Activated naive CD4-positive, alpha-beta T cell treated with anti-CD3 and anti-CD28 coated beads for 36 hours (primary cell): ENCODE measurements at regions not wholly inside any gene's neighbourhood (a gene's known extent, or its start where the extent isn't known, plus 50 kb on each side); places are given as distances from the start of the nearest gene placed in this dataset.

ENCODE experiments used
- CTCF ChIA-PET: fragments of 350-600 bp; sonication (Branson Sonifier 250); formaldehyde crosslinking; loops from one replicate; lab custom pipeline; 2021; ENCODE audit warnings: antibody characterized with exemption; lab: Charles Lee
- DNase-seq: peaks from one replicate; pipeline ENCODE4 v3.0.0-alpha.2; 2020
- H3K27ac Mint-ChIP-seq: one replicate; pipeline ENCODE4 v1.8.0; 2021; ENCODE audit warnings: mild to moderate bottlenecking, mixed read lengths
- H3K27me3 Mint-ChIP-seq: one replicate; pipeline ENCODE4 v1.8.0; 2021; ENCODE audit warnings: low read depth, mixed read lengths
- H3K36me3 Mint-ChIP-seq: one replicate; pipeline ENCODE4 v1.8.0; 2021; ENCODE audit warnings: low read depth, mixed read lengths
- H3K4me1 Mint-ChIP-seq: one replicate; pipeline ENCODE4 v1.8.0; 2021; ENCODE audit warnings: low read depth, mixed read lengths
- H3K4me3 Mint-ChIP-seq: one replicate; pipeline ENCODE4 v1.8.0; 2021; ENCODE audit warnings: mild to moderate bottlenecking, moderate library complexity, mixed read lengths
- H3K9me3 Mint-ChIP-seq: one replicate; pipeline ENCODE4 v1.8.0; 2021; ENCODE audit warnings: mixed read lengths
- intact Hi-C: fragments of 100-400 bp; cut with micrococcal nuclease; formaldehyde crosslinking; loops from one replicate; pipeline ENCODE4 v1.15.1; 2023

DNA sequence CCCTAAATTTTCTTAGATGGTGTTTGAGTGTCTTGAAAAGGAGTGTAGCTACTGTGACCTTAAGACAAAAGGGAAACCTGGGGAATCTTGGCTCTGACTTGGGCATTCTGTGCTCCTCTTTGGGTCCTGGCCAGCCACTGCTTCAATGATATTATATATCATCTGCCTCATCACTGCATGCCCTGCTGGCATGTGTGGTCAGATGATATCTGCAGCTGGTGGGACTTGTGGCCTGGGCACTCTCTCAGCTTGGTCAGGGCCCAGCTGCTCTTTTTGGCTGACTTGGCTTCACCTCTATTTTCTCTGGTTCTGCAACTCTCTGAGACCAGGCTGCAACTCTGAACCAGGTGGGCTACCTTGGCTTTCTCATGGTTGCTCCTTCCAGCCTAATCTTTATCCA is 446.1 kb upstream of the RARB start:
- Mint-ChIP-seq H3K4me3 (no peak overlapping the region), H3K27me3 (no peaks in the 10 kb centered on the region), H3K36me3 (no peaks in the 10 kb centered on the region), H3K4me1 (no peaks in the 10 kb centered on the region), H3K27ac (no peak overlapping the region), H3K9me3 (peaks cover 5% of the 10 kb centered on the region)
- CTCF ChIA-PET = no interaction called here
- no peak for DNase-seq
- intact Hi-C loops = no loop called here

DNA sequence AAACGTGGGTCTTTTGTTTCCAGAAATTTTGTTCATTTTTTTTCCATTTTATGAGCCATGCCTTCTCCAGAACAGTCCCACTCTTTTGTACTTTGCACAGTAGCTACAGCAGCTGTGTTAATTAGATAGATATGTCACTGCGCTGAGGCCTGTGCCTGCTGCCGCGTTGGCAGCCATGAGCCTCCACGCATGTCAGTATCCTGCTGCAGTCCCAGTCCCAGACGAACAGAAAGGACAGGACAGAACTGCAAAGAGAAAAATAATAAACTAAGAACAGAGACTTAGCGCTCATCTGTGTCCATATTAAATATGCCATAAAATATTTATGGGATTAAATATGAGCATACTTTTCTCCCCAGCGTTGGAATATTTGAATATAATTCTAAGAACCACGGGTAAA is 442.4 kb upstream of the RARB start:
- Mint-ChIP-seq H3K27me3 (no peaks in the 10 kb centered on the region), H3K9me3 (peaks cover 3% of the 10 kb centered on the region), H3K27ac (no peak overlapping the region), H3K4me1 (no peaks in the 10 kb centered on the region), H3K36me3 (no peaks in the 10 kb centered on the region), H3K4me3 (no peak overlapping the region)
- intact Hi-C loops = no loop called here
- CTCF ChIA-PET = interaction anchor here (0.6 kb wide), 1 partner anchor 21 kb away, joined by 3 read pairs; no protein-coding TSS in a partner anchor
- no peak for DNase-seq

DNA sequence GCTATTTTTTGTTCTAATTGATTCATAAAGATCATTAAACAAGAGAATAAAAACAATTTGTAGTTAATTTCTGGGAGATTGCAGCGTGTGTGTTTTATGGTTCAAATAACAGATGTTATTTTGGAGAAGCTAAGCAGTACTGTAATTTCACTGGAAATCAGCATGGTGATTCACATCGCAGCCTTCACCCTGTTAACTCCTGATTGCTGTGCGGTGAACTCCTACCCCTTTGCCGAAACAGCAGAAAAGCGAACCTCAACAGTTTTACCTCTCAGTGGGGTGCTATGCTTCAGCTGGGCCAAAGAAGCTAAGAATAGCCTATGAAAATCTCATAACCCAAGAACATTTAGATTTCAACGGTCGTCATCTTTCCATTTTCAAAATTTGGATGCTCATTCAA is 441.5 kb upstream of the RARB start:
- intact Hi-C loops = no loop called here
- Mint-ChIP-seq H3K9me3 (peaks cover 3% of the 10 kb centered on the region), H3K4me1 (no peaks in the 10 kb centered on the region), H3K27me3 (no peaks in the 10 kb centered on the region), H3K4me3 (no peak overlapping the region), H3K27ac (no peak overlapping the region), H3K36me3 (no peaks in the 10 kb centered on the region)
- CTCF ChIA-PET = interaction anchor here (0.6 kb wide), 1 partner anchor 20 kb away, joined by 3 read pairs; no protein-coding TSS in a partner anchor
- no peak for DNase-seq

DNA sequence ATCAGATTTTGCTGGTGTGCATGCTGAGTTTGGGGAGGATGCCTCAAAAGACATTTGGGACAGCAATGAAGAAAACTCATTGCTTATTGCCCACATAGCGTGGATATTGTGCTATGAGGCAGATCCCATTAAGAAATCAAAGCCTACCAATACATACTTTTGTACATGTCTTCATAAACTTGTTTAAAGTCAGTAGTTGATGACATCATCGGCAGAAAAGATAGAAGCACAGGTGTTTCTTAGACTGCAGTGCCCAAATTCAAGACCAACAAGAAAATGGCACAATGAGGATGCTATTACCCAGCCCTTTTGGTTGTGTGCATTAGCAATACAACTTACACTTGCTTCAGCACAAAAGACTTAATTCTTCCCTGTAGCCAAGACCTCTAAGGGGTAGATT is 428.7 kb upstream of the RARB start:
- Mint-ChIP-seq H3K4me1 (no peaks in the 10 kb centered on the region), H3K27ac (no peak overlapping the region), H3K9me3 (peaks cover 1% of the 10 kb centered on the region), H3K27me3 (no peaks in the 10 kb centered on the region), H3K36me3 (no peaks in the 10 kb centered on the region), H3K4me3 (no peak overlapping the region)
- CTCF ChIA-PET = no interaction called here
- intact Hi-C loops = no loop called here
- DNase-seq = no peak

DNA sequence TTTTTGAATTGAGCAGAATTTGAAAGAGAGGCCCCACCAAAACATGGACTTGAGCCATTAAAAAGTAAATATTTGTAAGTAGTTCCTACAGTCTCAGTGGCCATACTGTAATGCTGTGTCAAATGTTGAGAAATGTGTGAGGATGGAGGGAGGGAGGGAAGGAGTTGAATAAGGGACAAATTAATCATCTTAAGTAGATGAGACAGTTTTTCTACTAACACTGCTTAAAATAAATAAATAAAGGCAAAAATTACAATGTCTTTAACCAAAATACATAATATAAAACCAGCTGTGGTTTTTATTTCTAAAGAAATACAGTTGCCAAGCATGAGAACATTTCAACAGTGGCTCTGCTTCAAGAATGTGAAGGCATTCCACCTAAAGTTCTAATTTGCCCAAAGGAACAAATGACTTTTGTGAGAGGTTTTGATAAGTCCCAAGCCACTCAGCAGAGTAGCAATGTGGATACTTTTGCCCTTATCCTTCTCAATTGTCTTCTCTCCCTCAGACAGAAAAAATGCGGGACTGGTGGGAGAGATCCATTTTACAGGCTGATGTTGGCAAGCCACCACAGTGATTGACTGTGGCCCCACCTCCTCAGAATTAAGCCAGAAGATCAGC is 427.0 kb upstream of the RARB start:
- Mint-ChIP-seq H3K9me3 (peaks cover 1% of the 10 kb centered on the region), H3K4me3 (no peak overlapping the region), H3K4me1 (no peaks in the 10 kb centered on the region), H3K27me3 (no peaks in the 10 kb centered on the region), H3K27ac (no peak overlapping the region), H3K36me3 (no peaks in the 10 kb centered on the region)
- CTCF ChIA-PET = no interaction called here
- intact Hi-C loops = no loop called here
- DNase-seq = no peak

DNA sequence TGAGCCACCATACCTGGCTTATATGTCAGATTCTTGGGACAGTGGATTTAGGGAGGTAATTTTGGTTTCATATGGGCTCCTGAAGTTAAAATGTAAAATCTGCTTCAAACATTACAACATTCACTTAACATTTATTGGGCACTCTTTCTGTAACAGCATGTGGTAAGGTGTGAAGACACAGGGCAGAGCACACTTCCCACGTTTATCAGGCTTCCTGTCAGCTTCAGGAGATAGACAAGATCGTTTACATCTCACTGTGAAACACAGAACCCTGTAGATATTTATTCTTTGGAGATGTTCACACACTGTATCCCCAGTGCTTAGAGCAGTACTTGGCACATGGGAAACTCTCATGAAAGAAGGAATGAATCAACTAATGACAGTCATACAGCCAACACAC is 426.0 kb upstream of the RARB start:
- H3K4me3 Mint-ChIP-seq = no peak overlapping the region
- H3K36me3 Mint-ChIP-seq = no peaks in the 10 kb centered on the region
- CTCF ChIA-PET = no interaction called here

DNA sequence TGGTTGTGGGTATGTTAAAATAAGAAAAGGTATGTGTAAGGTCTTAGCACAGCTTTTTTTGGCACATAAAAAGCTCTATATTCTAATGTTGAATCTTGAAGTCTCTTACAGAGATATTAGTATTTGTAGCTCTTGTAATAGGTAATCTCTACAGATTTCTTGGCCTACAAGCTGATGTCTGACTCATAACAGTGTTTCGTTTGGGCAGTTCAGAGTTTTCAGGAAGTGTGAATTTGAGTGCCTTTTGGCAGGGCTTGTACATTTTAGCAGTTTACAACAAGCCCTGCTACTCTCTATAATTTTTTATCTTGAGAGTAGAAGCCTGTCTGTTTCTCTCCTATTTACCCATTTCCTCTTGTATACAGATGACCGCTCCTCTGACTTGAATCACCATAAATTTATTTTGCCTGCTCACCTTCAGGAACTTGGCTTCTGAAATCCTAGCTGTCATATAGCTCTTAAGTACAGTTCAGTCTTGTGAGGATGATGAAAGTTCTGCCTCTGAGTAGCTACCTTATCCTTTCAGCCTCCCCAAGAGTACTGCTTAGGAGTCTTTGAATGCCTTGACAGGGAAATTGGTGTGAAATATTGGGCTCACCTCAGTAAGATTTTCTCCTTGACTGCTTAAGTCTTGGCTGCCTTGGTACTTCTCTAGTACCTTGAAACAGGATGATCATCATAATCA is 419.9 kb upstream of the RARB start:
- H3K9me3 Mint-ChIP-seq = no peaks in the 10 kb centered on the region
- no peaks in the 10 kb centered on the region for H3K36me3 Mint-ChIP-seq
- no peak for DNase-seq
- H3K27me3 Mint-ChIP-seq = no peaks in the 10 kb centered on the region
- H3K27ac Mint-ChIP-seq = no peak overlapping the region
- CTCF ChIA-PET = interaction anchor here (0.6 kb wide), 1 partner anchor 269 kb away, joined by 3 read pairs; no protein-coding TSS in a partner anchor
- intact Hi-C loops = no loop called here
- H3K4me3 Mint-ChIP-seq = no peak overlapping the region
- no peaks in the 10 kb centered on the region for H3K4me1 Mint-ChIP-seq

More for the DNA sequence above, 426.0 kb upstream of the RARB start:
- intact Hi-C loops = no loop called here
- no peak for DNase-seq
- Mint-ChIP-seq H3K9me3 (no peaks in the 10 kb centered on the region), H3K27me3 (no peaks in the 10 kb centered on the region), H3K4me1 (no peaks in the 10 kb centered on the region), H3K27ac (no peak overlapping the region)

DNA sequence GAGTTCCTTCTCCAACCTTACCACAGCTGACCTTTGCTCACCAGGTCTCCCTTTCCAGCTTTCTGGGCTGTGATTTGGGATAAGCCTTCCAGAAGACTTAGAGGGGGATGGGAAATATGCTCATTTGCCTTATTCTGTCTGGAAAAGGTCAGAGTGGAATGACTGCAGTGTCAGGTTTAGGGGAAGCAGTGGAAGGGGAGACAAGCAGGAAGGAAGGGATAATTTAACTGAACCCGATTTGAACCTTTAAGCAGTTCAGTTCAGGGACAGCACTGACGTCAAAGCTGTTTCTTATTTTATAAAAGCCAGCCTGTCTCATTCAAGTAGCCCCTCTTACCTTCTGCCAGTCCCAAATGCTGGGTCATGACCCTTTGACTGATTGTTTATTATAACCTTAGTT is 418.4 kb upstream of the RARB start:
- H3K27ac Mint-ChIP-seq = no peak overlapping the region
- no peaks in the 10 kb centered on the region for H3K36me3 Mint-ChIP-seq
- H3K4me3 Mint-ChIP-seq = no peak overlapping the region
- H3K4me1 Mint-ChIP-seq = no peaks in the 10 kb centered on the region
- CTCF ChIA-PET = no interaction called here
- H3K9me3 Mint-ChIP-seq = no peaks in the 10 kb centered on the region
- H3K27me3 Mint-ChIP-seq = no peaks in the 10 kb centered on the region
- intact Hi-C loops = no loop called here
- DNase-seq = no peak

DNA sequence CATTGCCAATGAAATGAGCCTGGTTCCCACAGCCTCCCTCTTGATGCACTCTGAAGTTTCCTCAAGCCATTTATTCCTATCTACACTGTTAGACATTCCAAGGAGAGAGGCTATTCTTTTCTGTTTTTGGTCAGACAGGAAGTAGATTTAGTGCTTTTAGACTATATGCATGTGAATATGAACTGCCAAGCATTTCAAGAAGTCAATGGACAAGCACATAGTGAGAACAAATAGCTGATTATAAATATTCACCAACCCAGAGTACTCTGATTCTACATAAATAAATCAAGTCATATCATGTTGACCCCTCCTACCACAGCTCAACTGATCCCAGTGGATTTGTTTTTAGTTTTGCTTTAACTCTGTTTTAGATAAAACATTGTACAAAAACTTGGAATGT is 412.5 kb upstream of the RARB start:
- Mint-ChIP-seq H3K36me3 (no peaks in the 10 kb centered on the region), H3K27me3 (no peaks in the 10 kb centered on the region), H3K4me1 (no peaks in the 10 kb centered on the region), H3K4me3 (no peak overlapping the region), H3K27ac (no peak overlapping the region), H3K9me3 (no peaks in the 10 kb centered on the region)
- no peak for DNase-seq
- intact Hi-C loops = no loop called here
- CTCF ChIA-PET = no interaction called here

DNA sequence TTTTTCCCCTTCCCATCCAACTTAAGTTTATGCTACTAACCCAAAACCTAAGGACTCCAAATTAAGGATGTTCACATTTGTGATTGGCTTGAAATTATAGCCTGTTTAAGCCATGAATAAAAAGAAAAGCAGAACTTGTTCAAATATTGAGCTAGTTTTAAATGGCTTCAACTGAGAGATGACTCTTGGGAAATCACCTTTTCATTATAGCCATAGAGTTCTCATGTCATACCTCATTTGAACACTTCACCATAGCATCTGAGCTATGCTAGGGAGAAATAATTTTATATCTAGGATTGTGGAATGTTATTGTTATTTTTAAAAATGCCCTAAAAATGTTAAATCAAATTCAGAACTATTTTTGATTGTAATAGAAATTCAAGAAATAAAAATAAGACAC is 409.2 kb upstream of the RARB start:
- Mint-ChIP-seq H3K4me1 (no peaks in the 10 kb centered on the region), H3K4me3 (no peak overlapping the region), H3K27me3 (no peaks in the 10 kb centered on the region), H3K27ac (no peak overlapping the region), H3K9me3 (no peaks in the 10 kb centered on the region), H3K36me3 (no peaks in the 10 kb centered on the region)
- intact Hi-C loops = no loop called here
- CTCF ChIA-PET = no interaction called here
- DNase-seq = no peak

DNA sequence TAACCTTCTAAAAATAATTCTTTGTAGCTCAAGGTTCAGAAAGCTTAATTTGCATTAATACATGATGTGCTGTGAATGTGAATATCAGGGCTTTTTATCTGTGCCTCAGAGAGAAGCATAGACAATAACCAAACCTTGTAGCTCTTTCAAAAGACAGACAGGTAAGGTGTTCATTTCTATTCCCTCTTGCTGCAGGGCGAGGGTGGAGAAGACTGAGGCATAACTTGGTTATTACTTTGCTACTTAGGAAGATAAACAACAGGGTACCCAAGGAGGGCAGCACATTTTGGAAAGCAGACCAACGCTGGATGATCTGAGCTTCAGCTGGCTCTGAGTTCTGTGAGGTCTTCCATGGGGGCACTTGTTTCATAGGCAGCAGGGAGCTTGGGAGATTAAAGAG is 408.6 kb upstream of the RARB start:
- no peak for DNase-seq
- H3K9me3 Mint-ChIP-seq = no peaks in the 10 kb centered on the region
- H3K4me3 Mint-ChIP-seq = no peak overlapping the region
- H3K27ac Mint-ChIP-seq = no peak overlapping the region
- CTCF ChIA-PET = no interaction called here
- no peaks in the 10 kb centered on the region for H3K4me1 Mint-ChIP-seq
- H3K36me3 Mint-ChIP-seq = no peaks in the 10 kb centered on the region
- intact Hi-C loops = no loop called here
- H3K27me3 Mint-ChIP-seq = no peaks in the 10 kb centered on the region

DNA sequence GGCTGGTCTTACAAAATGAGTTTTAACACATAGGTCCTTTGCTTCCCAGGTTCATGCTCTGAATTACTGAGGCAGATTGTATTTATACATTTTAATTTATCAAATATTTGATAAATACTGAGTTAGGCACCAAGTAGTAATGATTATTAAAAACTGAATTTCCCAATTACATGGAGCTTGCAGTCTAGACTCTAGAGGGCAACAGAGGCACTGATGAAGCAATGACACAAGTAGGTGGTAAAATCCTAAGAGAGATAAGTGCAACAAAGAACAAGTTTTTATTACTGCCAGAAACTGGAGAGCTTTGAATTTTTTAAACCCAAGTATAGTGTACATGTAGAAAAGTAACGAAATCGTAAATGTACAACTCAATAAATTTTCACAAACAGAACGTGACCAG is 406.2 kb upstream of the RARB start:
- intact Hi-C loops = no loop called here
- no peak overlapping the region for H3K4me3 Mint-ChIP-seq
- H3K27me3 Mint-ChIP-seq = no peaks in the 10 kb centered on the region
- H3K27ac Mint-ChIP-seq = no peak overlapping the region
- no peaks in the 10 kb centered on the region for H3K36me3 Mint-ChIP-seq
- H3K4me1 Mint-ChIP-seq = no peaks in the 10 kb centered on the region
- CTCF ChIA-PET = interaction anchor here (1.3 kb wide), 1 partner anchor 12 kb away, joined by 6 read pairs; no protein-coding TSS in a partner anchor
- no peak for DNase-seq
- H3K9me3 Mint-ChIP-seq = no peaks in the 10 kb centered on the region

DNA sequence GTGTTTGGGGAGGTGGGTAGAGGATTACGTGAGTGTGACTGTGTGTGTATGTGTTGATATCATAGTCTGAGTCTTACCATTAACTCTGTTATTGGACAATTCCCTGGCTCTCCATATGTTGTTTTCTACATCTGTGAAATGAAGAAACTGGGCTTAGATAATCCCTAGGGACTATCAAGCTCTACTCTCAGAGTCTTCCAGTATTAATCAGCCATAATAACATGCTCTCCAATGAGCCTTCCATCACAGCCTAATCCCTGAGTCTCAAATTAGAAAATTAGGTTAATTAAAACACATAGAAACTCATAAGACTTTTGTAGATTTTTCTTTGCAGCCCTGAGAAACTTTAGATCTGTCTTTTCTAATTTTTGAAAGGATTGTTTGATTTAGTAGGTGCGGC is 404.2 kb upstream of the RARB start:
- CTCF ChIA-PET = no interaction called here
- Mint-ChIP-seq H3K9me3 (no peaks in the 10 kb centered on the region), H3K27ac (no peak overlapping the region), H3K36me3 (no peaks in the 10 kb centered on the region), H3K4me3 (no peak overlapping the region), H3K4me1 (no peaks in the 10 kb centered on the region), H3K27me3 (no peaks in the 10 kb centered on the region)
- intact Hi-C loops = no loop called here
- no peak for DNase-seq
